ENCODE measurements at regions not wholly inside any gene's neighbourhood (a gene's known extent, or its start where the extent isn't known, plus 50 kb on each side); places are given as distances from the start of the nearest gene placed in this dataset.

GRCh38 chr11:15735706-15736105 is 620.6 kb downstream of the SOX6 start:
- no peak for DNase-seq (ENCODE audit: low spot score)
- intact Hi-C loops (cut with DNase I), result no loop called here

- DNase-seq (ENCODE audit: low spot score), result no peak
- intact Hi-C loops (cut with DNase I), result no loop called here
Observed at GRCh38 chr11:15737320-15737719, 619.0 kb downstream of the SOX6 start.

- intact Hi-C loops (cut with DNase I), result no loop called here
- no peak for DNase-seq (ENCODE audit: low spot score)
Observed at GRCh38 chr11:15738931-15739330, 617.4 kb downstream of the SOX6 start.

GRCh38 chr11:15742626-15743519 is 613.5 kb downstream of the SOX6 start:
- intact Hi-C loops (cut with DNase I), result no loop called here
- no peak for DNase-seq (ENCODE audit: low spot score)

GRCh38 chr11:15744693-15745092 is 611.7 kb downstream of the SOX6 start:
- no peak for DNase-seq (ENCODE audit: low spot score)
- intact Hi-C loops (cut with DNase I), result no loop called here

GRCh38 chr11:15745266-15745665 is 611.1 kb downstream of the SOX6 start:
- DNase-seq (ENCODE audit: low spot score), result no peak
- intact Hi-C loops (cut with DNase I), result no loop called here

GRCh38 chr11:15747671-15748070 is 608.7 kb downstream of the SOX6 start:
- intact Hi-C loops (cut with DNase I), result no loop called here
- DNase-seq (ENCODE audit: low spot score), result no peak

- intact Hi-C loops (cut with DNase I), result no loop called here
- no peak for DNase-seq (ENCODE audit: low spot score)
Observed at GRCh38 chr11:15748132-15748531, 608.2 kb downstream of the SOX6 start.

- no peak for DNase-seq (ENCODE audit: low spot score)
- intact Hi-C loops (cut with DNase I), result no loop called here
Observed at GRCh38 chr11:15748741-15749140, 607.6 kb downstream of the SOX6 start.

- intact Hi-C loops (cut with DNase I), result no loop called here
- no peak for DNase-seq (ENCODE audit: low spot score)
Observed at GRCh38 chr11:15750535-15751308, 605.6 kb downstream of the SOX6 start.

GRCh38 chr11:15754221-15754620 is 602.1 kb downstream of the SOX6 start:
- DNase-seq (ENCODE audit: low spot score), result no peak
- intact Hi-C loops (cut with DNase I), result no loop called here

- DNase-seq (ENCODE audit: low spot score), result no peak
- intact Hi-C loops (cut with DNase I), result no loop called here
Observed at GRCh38 chr11:15757048-15757698, 599.2 kb downstream of the SOX6 start.

GRCh38 chr11:15758857-15759465 is 597.4 kb downstream of the SOX6 start:
- DNase-seq (ENCODE audit: low spot score), result no peak
- intact Hi-C loops (cut with DNase I), result no loop called here

- DNase-seq (ENCODE audit: low spot score), result no peak
- intact Hi-C loops (cut with DNase I), result no loop called here
Observed at GRCh38 chr11:15761235-15761634, 595.1 kb downstream of the SOX6 start.

- intact Hi-C loops (cut with DNase I), result no loop called here
- no peak for DNase-seq (ENCODE audit: low spot score)
Observed at GRCh38 chr11:15764326-15764725, 592.0 kb downstream of the SOX6 start.

- intact Hi-C loops (cut with DNase I), result no loop called here
- no peak for DNase-seq (ENCODE audit: low spot score)
Observed at GRCh38 chr11:15764948-15765347, 591.4 kb downstream of the SOX6 start.

- no peak for DNase-seq (ENCODE audit: low spot score)
- intact Hi-C loops (cut with DNase I), result no loop called here
Observed at GRCh38 chr11:15765530-15765929, 590.8 kb downstream of the SOX6 start.

- intact Hi-C loops (cut with DNase I), result no loop called here
- no peak for DNase-seq (ENCODE audit: low spot score)
Observed at GRCh38 chr11:15768321-15768720, 588.0 kb downstream of the SOX6 start.

GRCh38 chr11:15769203-15769602 is 587.1 kb downstream of the SOX6 start:
- intact Hi-C loops (cut with DNase I), result no loop called here
- no peak for DNase-seq (ENCODE audit: low spot score)

- intact Hi-C loops (cut with DNase I), result no loop called here
- no peak for DNase-seq (ENCODE audit: low spot score)
Observed at GRCh38 chr11:15770798-15771414, 585.4 kb downstream of the SOX6 start.

Measured in cardiac septum (tissue), 1 donor.